NCI-H2171 treated with DMSO at 0.1 percent for 48 hours (cell line): ENCODE measurements at regions not wholly inside any gene's neighbourhood (a gene's known extent, or its start where the extent isn't known, plus 50 kb on each side); places are given as distances from the start of the nearest gene placed in this dataset.
"Not testable (repeated sequence)": the region's sequence is repeated elsewhere in the genome, so short reads cannot be mapped to it uniquely, and the experiment has no call there.

Experiments
- DNase-seq: peaks from one replicate; lab custom pipeline; 2025; lab: John Stamatoyannopoulos, UW

DNA sequence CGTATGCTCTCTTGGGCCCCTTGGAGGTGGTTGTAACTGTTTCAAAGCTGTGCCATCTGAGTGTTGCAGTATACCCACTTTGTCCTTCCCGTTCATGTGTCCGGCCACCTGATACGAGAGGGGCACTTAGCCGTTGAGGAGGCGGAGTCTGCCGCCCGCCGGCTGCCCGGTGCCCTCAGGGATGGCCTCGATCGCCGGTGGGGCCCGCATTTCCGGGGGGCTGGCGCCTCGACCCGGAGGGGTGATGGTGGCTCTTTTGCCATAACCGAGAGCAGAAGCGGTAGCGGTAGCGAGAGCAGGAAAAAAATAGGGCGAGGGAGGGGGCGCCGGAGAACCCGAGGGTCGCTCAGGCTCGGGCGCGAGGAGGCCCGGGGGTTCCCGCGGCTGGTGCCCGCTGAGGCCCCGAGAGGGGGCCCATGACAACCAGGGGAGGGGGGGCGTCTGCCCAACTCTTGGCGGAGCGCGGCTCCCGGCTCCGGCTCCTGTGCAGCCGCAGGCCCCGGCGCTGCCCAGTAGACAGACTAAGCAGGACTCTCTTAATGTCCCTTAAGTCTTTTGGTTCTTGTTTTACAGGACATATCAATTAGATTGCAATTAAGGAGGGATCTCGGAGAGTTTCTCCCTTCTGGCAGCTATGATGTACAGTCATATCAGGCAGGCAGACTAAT is 342.7 kb upstream of the SGCG start:
- DNase-seq, result no peak

DNA sequence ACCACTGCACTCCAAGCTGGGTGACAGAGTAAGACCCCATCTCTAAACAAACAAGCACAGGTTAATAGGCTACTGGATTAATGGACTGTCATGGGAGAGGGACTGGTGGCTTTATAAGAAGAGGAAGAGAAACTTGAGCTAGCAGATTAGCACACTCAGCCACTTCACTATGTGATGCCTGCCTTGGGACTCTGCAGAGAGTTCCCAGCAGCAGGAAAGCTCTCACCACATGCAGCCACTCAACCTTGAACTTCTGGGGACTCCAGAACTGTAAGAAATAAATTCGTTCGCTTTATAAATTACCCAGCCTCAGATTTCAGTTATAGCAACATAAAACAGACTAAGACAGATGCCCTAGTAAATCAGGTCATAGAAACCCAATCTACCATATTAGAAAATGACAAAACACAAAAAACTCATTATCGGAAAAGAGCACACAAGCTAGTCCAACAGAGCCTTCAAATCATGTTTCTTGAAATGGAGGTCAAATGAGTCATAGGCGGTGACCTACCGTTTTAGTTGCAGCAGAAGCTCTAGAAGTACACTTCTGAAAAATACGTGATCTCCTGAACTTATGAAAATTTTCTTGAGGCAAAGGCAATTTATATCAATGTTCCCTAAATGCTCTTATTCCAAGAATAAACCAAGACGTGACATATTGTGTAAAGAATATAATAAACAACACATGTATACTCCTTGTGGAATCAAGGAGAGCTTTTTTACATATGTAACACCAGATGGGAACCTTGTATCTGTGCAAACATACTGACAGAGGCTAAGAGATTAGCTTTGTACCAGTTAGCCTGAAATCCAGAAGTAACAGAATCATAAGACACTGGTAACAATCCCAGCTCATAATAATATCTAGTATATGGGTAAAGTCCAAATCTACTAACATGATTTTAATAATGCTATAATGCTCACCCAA is 340.9 kb upstream of the SGCG start:
- no peak for DNase-seq

DNA sequence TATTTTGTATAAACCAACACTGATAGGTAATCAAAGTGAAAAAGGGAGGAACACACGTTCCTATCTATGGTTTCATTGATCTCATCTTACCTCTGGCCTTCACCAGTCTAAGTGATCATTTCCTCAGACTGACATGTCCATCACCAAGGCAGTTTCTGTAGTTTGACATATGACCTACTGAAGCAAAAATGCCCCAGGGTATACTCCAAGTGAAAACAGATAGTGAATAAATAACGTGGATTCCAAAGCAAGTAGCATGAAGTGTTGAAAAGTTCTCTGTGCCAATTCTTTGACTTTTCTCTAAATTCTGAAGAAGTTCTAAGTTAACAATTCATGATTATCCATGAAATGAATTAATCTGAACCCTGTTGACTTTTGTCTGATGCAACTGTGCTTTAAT is 334.2 kb upstream of the SGCG start:
- DNase-seq, result no peak

DNA sequence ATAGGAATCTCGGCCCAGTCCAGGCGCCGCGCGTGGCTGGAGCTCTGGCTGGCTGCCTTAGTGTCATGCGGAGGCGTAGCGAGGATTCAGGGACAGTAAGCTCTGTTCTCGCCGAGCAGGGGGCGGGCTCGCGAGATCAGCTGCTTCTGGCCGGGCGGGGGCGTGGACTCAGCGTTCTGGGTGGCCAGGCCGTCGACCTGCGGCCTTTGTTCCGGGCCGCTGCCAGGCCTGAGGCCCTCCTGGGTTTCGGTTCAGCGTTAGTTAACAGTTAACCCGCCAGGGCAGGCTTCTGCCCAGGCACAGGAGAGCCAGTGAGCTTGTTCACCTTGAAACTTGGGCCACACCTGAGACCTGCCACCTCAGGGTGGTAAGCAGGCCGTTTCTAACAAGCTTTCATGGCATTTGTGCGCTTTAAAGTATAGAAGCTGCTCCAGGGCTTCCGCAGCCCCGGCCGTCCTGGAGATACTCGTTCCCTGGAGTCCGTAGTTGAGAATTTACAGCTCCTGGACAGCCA is 332.2 kb upstream of the SGCG start:
- DNase-seq, result no peak

DNA sequence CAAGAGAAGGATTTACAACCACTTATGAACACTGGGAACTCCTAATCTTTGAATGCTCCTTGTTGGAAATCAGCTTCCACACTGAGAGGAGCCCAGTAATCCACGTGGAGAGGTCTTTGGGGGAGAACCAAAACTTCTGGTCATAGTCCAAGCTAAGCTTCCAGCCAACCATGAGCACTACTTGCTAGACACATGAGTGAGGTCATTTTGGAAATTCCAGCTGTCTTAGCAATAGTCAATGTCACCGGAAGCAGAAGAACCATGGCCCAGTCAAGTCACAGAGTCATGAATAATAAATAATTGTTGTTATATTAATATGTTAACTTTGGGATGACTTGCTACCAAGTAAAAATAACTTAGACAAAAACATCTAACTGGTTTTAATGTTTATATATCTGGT is 324.9 kb upstream of the SGCG start:
- no peak for DNase-seq

DNA sequence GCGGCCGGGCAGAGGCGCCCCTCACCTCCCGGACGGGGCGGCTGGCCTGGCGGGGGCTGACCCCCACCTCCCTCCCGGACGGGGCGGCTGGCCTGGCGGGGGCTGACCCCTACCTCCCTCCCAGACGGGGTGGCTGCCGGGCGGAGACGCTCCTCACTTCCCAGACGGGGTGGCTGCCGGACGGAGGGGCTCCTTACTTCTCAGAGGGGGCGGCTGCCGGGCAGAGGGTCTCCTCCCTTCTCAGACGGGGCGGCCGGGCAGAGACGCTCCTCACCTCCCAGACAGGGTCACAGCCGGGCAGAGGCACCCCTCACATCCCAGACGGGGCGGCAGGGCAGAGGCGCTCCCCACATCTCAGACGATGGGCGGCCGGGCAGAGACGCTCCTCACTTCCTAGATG is 321.8 kb upstream of the SGCG start:
- DNase-seq, result not testable (repeated sequence)

DNA sequence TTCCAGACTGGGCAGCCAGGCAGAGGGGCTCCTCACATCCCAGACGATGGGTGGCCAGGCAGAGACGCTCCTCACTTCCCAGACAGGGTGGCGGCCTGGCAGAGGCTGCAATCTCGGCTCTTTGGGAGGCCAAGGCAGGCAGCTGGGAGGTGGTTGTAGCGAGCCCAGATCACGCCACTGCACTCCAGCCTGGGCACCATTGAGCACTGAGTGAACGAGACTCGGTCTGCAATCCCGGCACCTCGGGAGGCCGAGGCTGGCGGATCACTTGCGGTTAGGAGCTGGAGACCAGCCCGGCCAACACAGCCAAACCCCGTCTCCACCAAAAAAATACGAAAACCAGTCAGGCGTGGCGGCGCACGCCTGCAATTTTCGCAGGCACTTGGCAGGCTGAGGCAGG is 321.4 kb upstream of the SGCG start:
- DNase-seq, result not testable (repeated sequence)

DNA sequence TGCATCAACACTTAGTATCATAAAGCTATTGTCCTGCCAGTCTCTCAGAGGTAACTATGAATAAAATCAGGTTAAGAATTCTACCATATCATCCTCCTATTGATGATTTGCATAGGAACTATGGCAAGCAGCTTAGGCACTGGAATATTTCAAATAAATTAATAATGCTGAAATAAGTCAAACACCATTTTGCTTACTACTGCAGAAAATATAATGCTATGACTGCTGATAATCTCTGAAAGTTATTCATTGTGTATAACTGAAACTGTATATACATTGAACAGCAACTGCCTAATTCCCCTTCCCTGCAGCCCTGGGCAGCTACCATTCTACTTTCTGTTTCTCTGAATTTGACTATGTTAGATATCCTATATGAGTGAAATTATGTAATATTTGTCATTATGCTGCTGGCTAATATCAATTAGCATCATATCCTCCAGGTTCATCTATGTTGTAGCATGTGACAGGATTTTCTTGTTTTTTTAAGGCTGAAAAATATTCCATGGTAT is 318.8 kb upstream of the SGCG start:
- no peak for DNase-seq

DNA sequence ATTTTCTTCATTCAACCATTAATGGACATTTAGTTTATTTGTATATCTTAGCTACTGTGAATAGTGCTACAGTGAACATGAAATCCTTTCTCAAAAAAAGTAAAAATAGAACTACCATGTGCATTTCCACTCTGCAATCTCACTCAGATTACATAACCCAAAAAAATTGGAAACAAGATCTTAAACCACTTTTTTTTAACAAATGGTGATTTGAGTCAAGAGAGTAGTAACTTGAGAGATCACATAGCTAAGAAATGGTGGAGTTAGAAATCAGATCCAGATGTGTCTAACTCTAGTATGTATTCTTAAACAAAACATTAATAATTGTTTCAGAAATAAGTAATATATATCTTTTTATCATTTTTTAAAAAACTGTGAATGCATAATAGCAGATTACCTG is 318.3 kb upstream of the SGCG start:
- no peak for DNase-seq

DNA sequence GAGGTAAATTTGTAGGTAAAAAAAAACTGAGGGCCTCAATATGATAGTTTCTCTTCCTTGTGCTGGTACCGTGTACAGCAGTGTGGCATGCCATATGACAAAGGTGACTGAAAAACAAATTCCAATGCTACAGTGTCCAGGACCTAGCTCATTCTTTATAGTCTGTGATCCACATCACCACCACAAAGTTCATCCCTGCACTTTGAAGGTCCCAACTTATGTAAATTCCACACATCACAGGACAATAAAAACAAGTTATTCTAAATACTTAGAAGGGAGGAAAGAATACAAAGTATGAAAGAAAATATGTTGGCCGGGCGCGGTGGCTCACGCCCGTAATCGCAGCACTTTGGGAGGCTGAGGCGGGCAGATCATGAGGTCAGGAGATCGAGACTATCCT is 314.6 kb upstream of the SGCG start:
- no peak for DNase-seq

DNA sequence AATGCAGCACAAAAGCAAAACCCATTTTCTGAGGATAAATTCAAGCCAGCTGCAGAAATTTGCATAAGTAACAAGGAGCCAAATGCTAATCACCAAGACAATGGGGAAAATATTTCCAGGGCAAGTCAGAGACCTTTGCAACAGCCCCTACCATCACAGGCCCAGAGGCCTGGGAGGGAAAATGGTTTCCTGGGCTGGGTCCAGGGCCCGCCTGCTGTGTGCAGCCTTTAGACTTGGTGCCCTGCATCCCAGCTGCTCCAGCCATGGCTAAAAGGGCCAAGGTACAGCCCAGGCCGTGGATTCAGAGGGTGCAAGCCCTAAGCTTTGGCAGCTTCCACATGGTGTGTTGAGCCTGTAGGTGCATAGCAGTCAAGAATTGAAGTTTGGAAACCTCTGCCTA is 309.5 kb upstream of the SGCG start:
- no peak for DNase-seq

DNA sequence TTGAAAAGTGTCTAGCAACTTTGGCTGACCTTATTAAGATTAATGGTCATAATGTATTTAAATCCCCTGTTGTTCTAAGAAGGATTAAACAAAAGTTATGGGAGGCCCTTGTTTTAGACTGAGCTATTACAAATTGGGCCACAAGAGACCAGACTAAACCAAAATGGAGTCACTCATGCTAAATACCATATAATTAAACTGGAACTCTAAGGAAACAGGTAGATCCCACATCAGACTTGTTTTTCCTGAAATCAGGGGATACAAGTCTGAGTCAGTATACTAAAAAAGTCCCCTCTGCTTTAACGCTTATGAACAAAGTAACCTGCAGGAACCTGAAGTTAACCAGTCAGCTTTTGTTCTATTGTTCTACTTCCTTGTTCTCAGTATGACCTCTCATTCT is 305.9 kb upstream of the SGCG start:
- DNase-seq, result no peak

DNA sequence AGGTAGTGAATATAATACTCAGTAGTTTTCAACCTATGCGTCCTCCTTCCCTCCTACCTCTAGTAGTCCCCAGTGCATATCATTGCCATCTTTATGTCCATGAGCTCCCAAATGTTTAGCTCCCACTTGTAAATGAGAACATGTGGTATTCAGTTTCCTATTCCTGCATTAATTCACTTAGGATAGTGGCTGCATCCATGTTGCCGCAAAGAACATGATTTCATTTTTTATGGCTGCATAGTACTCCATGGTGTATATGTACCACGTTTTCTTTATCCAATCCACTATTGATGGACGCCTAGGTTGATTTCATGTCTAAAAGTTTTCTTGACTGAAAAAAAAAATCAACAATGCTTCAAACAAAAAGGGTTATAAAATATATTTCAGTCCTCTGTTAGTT is 303.4 kb upstream of the SGCG start:
- DNase-seq, result no peak

DNA sequence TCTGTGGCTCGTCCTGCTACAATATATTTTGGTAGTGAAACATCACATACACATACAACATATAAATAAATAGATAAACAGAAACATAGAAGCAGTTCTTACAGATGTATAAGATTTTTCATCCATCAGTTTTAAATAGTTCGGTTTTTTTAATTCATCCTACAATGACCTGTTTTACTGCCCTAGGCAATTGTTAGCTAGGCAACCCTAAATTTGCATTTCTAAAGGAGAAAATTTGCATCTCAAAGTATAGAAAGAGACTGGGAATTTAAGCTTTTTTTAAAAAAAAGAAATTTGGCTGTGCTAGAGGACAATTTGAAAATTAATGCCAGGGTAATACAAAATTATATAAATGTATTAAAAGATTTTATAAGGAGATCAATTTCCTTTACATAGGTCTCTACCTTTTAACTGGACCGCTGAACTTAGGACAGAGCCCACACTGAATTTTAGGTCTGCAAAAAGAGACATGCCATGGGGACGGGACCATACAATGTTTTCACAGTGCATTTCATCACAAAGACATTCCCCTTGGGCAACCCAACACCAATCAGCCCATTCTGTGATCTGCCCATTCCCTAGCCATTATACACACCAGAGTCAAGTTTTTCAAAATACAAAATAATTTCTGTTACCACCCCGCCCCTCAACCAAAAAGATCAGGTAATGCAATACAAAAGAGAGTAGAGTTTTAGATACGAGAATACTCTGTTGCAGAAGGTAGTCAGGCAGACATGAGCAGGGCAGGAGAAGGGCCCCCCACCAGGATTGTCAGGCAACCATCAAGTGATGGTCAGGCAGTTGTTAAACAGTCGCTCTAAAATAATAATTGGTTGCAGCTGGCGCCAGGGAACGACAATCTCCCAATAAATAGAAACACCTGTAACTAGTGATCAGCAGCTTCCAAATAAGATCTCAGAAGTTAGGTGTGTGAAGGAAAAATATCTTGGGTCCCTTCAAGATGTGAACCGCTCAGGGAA is 299.7 kb upstream of the SGCG start:
- no peak for DNase-seq

DNA sequence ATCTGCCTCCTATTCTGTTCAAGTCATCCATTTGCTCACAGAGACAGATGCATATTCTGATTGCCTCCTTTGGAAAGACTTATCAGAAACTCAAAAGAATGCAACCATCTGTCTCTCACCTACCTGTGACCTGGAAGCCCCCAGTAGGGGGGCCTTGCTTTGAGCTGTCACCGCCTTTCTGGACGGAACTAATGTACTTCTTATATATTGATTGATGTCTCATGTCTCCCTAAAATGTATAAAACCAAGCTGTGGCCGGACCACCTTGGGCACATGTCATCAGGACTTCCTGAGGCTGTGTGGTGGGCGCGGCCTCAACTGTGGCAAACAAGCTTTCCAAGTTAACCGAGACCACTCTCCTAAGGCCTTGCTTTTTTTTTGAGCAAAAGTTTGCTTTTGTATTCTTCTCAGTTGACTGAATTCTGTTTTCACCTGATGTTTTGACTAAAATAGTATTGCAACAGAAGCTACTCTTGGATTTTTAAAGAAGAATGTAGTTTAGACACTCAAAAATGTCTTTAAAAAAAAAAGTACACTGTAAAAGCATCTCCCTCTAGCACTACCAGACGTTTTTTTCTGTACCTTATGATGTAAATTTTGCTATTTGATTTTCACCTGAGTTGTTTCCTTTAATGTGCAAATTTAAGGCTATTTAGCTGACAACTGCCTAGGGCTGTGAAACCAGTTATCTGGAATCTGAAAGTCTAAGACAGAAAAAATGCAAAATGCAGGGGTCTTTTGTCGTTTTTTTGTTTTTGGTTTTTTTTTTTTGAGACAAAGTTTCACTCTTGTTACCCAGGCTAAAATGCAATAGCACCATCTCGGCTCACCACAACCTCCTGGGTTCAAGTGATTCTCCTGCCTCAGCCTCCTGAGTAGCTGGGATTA is 298.8 kb upstream of the SGCG start:
- not testable (repeated sequence) for DNase-seq

DNA sequence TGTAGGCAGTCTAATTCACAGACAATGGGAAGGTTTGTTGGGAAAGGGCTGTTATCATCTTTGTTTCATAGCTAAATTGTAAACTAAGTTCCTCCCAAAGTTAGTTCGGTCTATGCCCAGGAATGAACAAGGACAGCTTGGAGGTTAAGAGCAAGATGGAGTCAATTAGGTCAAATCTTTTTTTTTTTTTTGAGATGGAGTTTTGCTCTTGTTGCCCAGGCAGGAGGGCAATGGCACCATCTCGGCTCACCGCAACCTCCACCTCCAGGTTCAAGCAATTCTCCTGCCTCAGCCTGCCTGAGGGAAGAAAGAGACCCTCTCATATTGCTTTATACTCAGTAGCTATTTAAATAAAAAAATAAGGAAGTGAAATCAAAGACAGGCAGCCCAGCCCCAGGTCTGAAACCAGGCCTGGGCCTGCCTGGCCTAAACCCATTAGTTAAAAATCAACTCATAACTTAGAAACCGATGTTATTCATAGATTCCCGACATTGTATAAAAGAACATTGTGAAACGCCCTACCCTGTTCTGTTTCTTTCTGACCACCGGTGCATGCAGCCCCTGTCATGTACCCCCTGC is 297.4 kb upstream of the SGCG start:
- no peak for DNase-seq

DNA sequence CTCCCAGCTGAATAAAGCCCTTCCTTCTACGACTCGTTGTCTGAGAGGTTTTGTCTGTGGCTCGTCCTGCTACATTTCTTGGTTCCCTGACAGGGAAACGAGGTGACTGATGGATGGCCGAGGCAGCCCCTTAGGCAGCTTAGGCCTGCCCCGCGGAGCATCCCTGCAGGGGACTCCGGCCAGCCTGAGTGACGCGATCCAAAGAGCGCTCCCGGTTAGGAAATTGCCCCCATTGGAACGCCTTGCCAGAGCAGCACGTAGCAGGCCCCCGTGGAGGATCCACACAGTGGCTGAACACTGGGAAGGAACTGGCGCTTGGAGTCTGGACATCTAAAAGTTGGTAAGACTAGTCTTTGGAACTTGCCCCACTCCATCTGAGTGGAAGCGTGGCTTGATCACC is 296.8 kb upstream of the SGCG start:
- no peak for DNase-seq

DNA sequence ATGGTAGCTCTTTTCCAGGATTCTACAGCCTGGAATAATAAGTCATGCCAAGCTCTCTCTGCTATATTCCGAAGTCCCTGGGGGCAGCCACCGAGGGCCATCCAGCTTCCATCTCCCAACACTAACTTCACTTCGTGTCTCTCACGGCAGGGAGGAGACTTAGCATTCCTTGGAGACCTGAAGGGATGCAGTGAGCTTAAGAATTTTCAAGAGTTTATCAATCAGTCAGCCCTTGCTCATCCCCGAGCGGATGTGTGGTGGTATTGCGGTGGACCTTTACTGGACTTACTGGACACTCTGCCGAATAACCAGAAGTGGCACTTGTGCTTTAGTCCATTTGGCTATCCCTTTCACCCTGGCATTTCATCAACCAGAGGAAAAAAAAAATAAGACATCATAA is 294.7 kb upstream of the SGCG start:
- DNase-seq, result not testable (repeated sequence)

DNA sequence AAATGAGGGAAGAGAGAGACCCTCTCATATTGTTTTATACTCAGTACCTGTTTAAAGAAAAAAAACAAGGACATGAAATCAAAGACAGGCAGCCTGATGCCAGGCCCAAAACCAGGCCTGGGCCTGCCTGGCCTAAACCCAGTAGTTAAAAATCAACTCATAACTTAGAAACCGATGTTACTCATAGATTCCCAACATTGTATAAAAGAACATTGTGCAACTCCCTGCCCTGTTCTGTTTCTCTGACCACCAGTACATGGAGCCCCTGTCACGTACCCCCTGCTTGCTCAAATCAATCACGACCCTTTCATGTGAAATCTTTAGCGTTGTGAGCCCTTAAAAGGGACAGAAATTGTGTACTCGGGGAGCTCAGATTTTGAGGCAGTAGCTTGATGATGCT is 291.4 kb upstream of the SGCG start:
- DNase-seq, result not testable (repeated sequence)

DNA sequence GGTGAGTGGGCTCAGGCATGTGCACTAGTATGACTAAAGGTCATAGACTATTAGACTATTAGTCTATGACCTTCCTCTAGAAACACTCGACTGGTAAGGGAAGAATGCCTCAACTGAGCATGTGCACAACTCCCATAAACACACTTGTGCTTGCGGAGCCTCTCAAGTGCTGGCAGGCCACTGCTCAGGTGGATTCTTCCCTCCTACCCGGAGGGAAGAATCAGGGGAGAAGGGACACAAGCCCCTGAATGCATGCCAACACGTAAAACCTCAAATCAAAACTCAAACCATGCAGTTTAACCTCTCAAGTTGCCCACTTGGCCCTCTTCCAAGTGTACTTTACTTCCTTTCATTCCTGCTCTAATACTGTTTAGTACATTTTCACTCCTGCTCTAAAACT is 287.6 kb upstream of the SGCG start:
- no peak for DNase-seq

DNA sequence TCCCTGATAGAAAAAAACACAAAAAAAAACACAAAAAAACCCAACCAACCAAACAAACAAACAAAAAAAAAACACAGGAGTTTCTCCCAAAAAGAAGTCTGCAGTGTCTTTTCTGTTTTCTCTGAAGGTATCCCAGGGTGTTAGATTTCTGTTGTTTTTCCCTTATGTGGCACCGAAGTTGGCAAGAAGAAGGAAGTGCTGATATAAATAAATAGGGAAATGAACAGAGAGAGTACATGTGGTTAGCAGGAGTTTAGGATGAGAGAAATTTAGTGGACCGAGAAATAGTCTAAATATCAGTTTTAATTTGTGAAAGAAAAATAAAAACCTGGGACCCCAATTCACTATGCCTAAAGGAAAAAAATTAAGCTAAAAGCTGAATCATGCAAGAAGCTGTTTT is 287.0 kb upstream of the SGCG start:
- DNase-seq, result no peak
